GM19452 (cell line): ENCODE measurements at regions not wholly inside any gene's neighbourhood (a gene's known extent, or its start where the extent isn't known, plus 50 kb on each side); places are given as distances from the start of the nearest gene placed in this dataset.
"Not testable (repeated sequence)": the region's sequence is repeated elsewhere in the genome, so short reads cannot be mapped to it uniquely, and the experiment has no call there.

Experiments used
- ATAC-seq: cut with Tn5 transposase; IDR thresholded peaks from one replicate; pipeline ENCODE4 v1.9.1; 2021; ENCODE audit not compliant: unreplicated experiment

GRCh38 chr5:175347931-175348330 is 96.1 kb downstream of the DRD1 start:
- ATAC-seq, result no peak

- no peak for ATAC-seq
These were observed 97.0 kb downstream of the DRD1 start for GRCh38 chr5:175347027-175347426.

GRCh38 chr5:175344331-175345195 is 99.4 kb downstream of the DRD1 start:
- no peak for ATAC-seq

GRCh38 chr5:175343308-175343707 is 100.7 kb downstream of the DRD1 start:
- ATAC-seq, result no peak

- no peak for ATAC-seq
These were observed 103.8 kb downstream of the DRD1 start for GRCh38 chr5:175340180-175340579.

GRCh38 chr5:175337680-175338079 is 106.3 kb downstream of the DRD1 start:
- ATAC-seq, result no peak

- no peak for ATAC-seq
These were observed 107.2 kb downstream of the DRD1 start for GRCh38 chr5:175336781-175337180.

GRCh38 chr5:175335691-175336090 is 108.3 kb downstream of the DRD1 start:
- ATAC-seq, result no peak

GRCh38 chr5:175331173-175332036 is 112.6 kb downstream of the DRD1 start:
- not testable (repeated sequence) for ATAC-seq

GRCh38 chr5:175329976-175330375 is 114.0 kb downstream of the DRD1 start:
- ATAC-seq, result no peak

GRCh38 chr5:175328687-175329086 is 115.3 kb downstream of the DRD1 start:
- no peak for ATAC-seq

GRCh38 chr5:175328176-175328575 is 115.8 kb downstream of the DRD1 start:
- no peak for ATAC-seq

- ATAC-seq, result no peak
These were observed 118.3 kb downstream of the DRD1 start for GRCh38 chr5:175325681-175326080.

- ATAC-seq, result no peak
These were observed 122.0 kb downstream of the DRD1 start for GRCh38 chr5:175321927-175322532.

GRCh38 chr5:175319199-175319598 is 124.8 kb downstream of the DRD1 start:
- no peak for ATAC-seq

- no peak for ATAC-seq
These were observed 126.1 kb downstream of the DRD1 start for GRCh38 chr5:175317872-175318271.

- ATAC-seq, result no peak
These were observed 134.7 kb downstream of the DRD1 start for GRCh38 chr5:175309218-175309810.

- no peak for ATAC-seq
These were observed 135.3 kb downstream of the DRD1 start for GRCh38 chr5:175308701-175309100.

GRCh38 chr5:175306381-175306780 is 137.6 kb downstream of the DRD1 start:
- ATAC-seq, result no peak

- no peak for ATAC-seq
These were observed 138.7 kb downstream of the DRD1 start for GRCh38 chr5:175305251-175305650.

- ATAC-seq, result no peak
These were observed 153.6 kb downstream of the DRD1 start for GRCh38 chr5:175290379-175290778.
